Left colon (tissue), 2 donors: ENCODE measurements at regions not wholly inside any gene's neighbourhood (a gene's known extent, or its start where the extent isn't known, plus 50 kb on each side); places are given as distances from the start of the nearest gene placed in this dataset.
"Not testable (repeated sequence)": the region's sequence is repeated elsewhere in the genome, so short reads cannot be mapped to it uniquely, and the experiment has no call there.

Experiments used
- ATAC-seq: fragments of 200-7000 bp; cut with Tn5 transposase; one replicate; pipeline ENCODE4 v1.9.1; 2020; ENCODE audit warnings: mild to moderate bottlenecking, moderate library complexity
- DNase-seq, 2 donors: peaks; one replicate each; pipeline ENCODE4 v3.0.0-alpha.2; 2020
- intact Hi-C, 2 donors: fragments of 100-400 bp; cut with DNase I in 1 of 2; cut with micrococcal nuclease in 1 of 2; formaldehyde crosslinking; loops; one replicate each; pipeline versions ENCODE4 v1.11.2 to v1.14.0; 2022; cut with DNase I, micrococcal nuclease
- donor health status: DM: no; HTN: no; CAD: no.
- donor health status: DM: yes; HTN: yes; CAD: no.

DNA sequence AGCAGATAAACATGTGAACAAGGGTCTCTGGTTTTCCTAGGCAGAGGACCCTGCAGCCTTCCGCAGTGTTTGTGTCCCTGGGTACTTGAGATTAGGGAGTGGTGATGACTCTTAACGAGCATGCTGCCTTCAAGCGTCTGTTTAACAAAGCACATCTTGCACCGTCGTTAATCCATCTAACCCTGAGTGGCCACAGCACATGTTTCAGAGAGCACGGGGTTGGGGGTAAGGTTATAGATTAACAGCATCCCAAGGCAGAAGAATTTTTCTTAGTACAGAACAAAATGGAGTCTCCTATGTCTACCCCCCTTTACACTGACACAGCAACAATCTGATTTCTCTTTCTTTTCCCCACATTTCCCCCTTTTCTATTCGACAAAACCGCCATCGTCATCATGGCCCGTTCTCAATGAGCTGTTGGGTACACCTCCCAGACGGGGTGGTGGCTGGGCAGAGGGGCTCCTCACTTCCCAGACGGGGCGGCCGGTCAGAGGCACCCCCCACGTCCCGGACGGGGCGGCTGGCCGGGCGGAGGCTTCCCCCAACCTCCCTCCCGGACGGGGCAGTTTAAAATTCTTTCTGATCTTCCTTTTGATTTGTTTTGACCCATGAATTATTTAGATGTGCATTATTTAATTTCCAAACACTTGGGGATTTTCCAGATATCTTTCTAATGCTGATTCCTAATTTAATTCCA is 171.7 kb upstream of the RAB6C start:
- intact Hi-C loops, DNase-seq, ATAC-seq: not testable (repeated sequence)

DNA sequence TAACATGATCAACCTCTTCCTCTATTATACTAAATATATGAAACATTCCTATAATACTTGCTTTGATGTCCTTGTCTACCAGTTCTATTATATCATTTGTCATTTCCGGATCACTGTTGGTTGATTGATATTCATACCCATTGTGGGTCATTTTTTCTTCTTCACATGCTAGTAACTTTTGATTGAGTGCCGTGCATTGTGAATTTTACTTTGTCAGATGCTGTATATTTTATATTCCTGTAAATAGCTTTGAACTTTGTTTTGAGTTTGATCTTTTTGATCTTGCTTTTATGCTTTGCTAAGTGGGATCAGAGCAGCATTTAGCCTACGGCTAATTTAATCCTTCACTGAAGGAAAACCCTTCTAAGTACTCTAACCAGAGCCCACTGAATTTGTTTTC is 168.9 kb upstream of the RAB6C start:
- ATAC-seq, result no peak
- no peak for DNase-seq
- intact Hi-C loops, result no loop called here

GRCh38 chr2:129812071-129812470 is 167.4 kb upstream of the RAB6C start:
- DNase-seq, result peak; percentile 87 to 88
- ATAC-seq, result peak; percentile 99
- intact Hi-C loops, result no loop called here

- peak in 1 of 2 donors; percentile 12 for DNase-seq
- peak; percentile 55 for ATAC-seq
- intact Hi-C loops, result no loop called here
Observed at GRCh38 chr2:129812654-129813053, 166.8 kb upstream of the RAB6C start.

GRCh38 chr2:129813404-129813803 is 166.1 kb upstream of the RAB6C start:
- ATAC-seq (no peak), DNase-seq (no peak)
- intact Hi-C loops, result no loop called here

DNA sequence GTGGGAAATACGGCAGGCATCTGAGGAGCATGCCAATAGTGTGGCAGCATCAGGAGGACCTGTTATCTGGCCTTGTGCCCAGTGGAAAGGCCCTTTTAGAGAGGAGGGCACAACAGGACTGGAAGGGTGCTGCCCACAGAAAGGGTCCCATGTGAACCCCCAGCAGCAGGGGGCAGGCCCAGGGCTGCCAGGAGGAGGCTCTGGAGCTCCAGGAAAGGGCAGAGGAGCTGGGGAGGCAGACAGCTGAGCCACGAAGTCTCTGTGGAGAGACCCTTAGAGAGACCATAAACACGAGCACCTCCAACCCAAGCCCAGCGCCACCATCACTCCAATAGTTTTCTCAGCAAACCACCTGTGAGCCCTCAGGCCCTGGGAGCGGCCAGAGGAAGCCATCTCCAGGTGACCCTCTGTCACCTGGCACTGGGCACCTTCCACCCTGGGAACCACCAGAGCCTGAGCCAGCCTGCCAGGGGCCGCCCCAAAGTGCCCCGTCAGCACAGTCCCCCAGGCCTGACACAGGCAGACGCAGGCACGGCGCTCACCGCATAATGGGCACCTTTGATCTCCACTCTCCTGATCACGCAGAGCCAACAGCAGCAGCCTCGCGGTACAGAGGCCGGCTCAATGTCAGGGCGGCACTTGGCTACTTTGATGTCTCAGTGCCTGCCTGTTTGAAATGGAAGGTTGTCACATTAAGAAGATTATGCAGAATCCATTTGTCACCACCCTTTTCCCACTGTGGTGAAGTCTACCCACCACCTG is 162.5 kb upstream of the RAB6C start:
- no peak for DNase-seq
- intact Hi-C loops, result no loop called here
- no peak for ATAC-seq

DNA sequence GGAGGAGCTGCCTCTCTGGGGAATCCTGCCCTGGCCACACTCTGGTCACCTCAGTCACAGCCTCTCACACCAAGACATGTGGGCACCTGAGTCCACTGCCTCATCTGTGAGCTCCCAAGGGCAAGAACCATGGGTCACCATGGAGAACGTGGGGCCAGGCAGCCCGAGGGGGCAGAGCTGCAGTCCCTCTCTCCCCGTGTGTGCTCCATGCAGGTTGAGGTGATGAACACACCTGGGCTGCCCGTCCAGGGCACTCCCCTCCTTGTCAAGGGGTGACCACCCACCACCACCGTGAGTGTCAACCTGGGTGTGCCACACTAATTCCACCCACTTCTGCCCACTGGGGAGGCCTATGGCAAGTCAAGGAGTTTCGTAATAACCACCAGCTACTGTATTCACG is 159.6 kb upstream of the RAB6C start:
- no peak for DNase-seq
- intact Hi-C loops, result no loop called here
- ATAC-seq, result no peak

- ATAC-seq (no peak), DNase-seq (no peak)
- intact Hi-C loops, result no loop called here
Observed at GRCh38 chr2:129820908-129821307, 158.6 kb upstream of the RAB6C start.

DNA sequence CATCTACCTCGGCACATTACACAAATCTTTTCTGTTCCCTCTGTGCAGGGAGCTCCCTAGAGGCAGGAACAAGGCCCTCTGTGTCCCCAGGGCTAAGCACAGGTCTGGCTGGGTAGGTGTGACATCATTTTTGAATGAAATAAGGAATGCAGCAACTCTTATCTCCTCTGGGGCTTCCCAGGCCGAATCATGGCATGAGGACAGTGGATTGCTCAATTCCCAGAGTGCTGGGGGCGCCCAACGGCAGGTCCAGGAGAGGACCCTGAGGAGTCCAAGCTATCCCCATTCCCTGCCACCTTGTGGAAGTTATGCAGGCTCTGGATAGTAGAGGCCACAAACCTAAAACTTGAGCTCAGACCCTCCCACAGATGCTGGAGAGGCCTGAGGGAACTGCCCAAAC is 158.0 kb upstream of the RAB6C start:
- ATAC-seq (no peak), DNase-seq (no peak)
- intact Hi-C loops, result no loop called here

GRCh38 chr2:129823044-129823443 is 156.4 kb upstream of the RAB6C start:
- DNase-seq (no peak), ATAC-seq (no peak)
- intact Hi-C loops, result no loop called here

GRCh38 chr2:129827311-129828090 is 152.0 kb upstream of the RAB6C start:
- DNase-seq (no peak), ATAC-seq (peak; percentile 61)
- intact Hi-C loops, result no loop called here

DNA sequence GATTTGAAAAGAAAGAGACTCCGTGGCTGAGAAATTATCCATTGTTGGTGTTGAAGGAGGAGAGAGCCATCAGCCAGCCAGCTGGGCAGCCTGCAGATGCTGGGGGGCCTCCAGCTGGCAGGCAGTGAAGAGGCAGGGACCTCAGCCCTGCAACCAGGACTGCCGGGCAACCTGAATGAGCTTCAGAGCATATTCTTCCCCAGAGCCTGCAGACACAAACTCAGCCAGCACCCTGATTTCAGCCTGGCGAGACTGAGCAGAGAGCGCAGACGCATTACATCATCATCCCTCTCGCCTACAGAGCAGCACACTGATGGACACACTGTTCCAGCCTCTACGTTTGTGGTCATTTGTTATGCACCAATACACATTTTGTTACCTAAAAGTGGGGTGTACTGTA is 150.7 kb upstream of the RAB6C start:
- intact Hi-C loops, result no loop called here
- DNase-seq, result no peak

DNA sequence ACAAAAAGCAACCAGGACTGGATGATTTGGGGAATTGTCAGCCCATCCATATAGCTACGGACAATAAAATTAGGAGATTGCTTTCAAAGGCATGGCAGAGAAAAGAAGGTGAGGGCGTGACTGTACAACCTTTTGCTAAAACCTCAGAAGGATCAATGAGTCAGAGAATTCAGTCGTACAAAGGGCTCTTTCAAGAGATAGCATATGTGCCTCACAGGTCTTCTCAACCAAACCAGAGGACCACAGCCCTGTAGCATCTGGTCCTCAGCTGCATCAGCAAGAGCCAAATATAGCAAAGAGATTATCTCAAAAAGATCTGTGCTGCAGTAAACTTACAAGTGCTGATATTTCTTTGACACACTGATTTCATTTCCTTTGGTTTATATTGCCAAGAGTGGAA is 149.9 kb upstream of the RAB6C start:
- ATAC-seq, result no peak

More for the DNA sequence above, 150.7 kb upstream of the RAB6C start:
- ATAC-seq, result no peak

GRCh38 chr2:129831018-129831417 is 148.4 kb upstream of the RAB6C start:
- ATAC-seq, result no peak
- no peak for DNase-seq
- intact Hi-C loops, result no loop called here

More for the DNA sequence above, 149.9 kb upstream of the RAB6C start:
- no peak for DNase-seq
- intact Hi-C loops, result no loop called here

DNA sequence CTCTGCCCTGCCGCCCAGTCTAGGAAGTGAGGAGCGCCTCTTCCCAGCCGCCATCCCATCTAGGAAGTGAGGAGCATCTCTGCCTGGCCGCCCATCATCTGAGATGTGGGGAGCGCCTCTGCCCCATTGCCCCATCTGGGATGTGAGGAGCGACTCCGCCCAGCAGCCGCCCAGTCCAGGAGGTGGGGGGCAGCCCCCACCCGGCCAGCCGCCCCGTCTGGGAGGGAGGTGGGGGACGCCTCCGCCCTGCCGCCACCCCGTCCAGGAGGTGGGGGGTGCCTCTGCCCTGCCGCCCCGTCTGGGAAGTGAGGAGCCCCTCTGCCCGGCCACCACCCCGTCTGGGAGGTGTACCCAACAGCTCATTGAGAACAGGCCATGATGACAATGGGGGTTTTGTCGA is 146.0 kb upstream of the RAB6C start:
- ATAC-seq, DNase-seq, intact Hi-C loops: not testable (repeated sequence)

DNA sequence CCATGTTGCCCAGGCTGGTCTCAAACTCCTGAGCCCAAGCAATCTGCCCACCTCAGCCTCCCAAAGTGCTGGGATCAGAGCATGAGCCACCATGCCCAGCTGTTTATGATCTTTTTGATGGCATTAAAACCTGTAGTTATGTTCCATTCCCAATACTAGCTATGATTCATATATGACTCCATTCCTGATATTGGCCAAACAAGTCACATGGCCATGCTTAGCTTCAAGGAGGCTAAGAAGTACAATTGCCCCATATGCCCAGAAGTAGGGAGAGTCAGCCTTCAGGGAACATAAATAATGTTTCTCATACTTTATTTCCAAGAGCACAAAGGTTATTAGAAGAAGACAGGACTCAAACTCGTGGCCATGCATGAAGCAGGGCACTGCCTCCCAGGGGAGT is 132.4 kb upstream of the RAB6C start:
- ATAC-seq (no peak), DNase-seq (no peak)
- intact Hi-C loops, result no loop called here

DNA sequence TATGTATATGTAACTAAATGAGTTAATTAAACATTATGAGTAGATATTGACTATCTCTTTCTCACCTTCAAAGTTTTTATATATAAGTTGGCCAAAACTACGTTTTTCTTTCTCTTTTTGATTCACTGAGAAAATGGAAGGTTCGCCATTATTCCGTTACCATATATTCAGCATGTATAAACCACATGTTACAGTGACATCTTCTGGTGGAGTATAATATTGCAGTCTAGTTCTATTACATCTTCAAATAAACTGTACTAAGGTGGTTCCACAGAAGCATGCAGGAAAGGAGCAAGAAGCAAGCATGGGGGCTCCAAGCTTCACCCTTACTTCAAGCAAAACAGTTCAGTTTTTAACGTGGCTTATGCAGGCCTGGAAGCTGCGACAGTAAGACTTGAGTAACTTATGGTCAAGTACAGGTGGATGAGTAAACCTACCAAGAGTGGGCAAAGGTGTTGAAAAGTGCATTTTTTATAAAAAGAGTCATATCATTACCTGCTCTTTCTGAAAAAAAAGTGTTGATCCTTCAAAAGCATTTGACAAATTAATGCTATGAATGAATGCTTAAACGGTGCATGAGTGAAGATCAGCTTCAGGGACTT is 129.8 kb upstream of the RAB6C start:
- DNase-seq (no peak), ATAC-seq (peak; percentile 64)
- intact Hi-C loops, result no loop called here

GRCh38 chr2:129857200-129857599 is 122.3 kb upstream of the RAB6C start:
- no peak for DNase-seq
- ATAC-seq, result no peak

DNA sequence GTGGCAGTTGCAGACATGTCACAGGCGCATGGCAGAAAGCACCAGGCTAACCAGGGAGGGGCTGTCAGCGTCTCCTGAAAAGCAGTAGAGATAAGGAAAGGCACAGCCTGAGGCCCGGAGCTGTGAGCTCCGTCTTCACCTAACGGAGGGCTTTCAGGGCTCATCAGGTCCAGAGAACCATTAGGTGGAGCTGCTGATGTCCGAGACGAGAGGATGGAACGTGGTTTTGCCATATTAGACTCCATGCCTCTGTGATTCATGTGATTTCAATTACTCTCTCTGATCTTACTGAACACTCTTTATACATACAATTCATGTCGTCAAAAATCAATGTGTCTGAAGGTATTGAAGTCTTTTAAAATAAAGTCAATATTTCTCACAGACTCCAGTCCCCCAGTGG is 120.3 kb upstream of the RAB6C start:
- ATAC-seq (no peak), DNase-seq (no peak)
- intact Hi-C loops, result no loop called here

More at GRCh38 chr2:129857200-129857599, 122.3 kb upstream of the RAB6C start:
- intact Hi-C loops, result no loop called here
